ENCODE measurements at regions not wholly inside any gene's neighbourhood (a gene's known extent, or its start where the extent isn't known, plus 50 kb on each side); places are given as distances from the start of the nearest gene placed in this dataset.

GRCh38 chr10:16384021-16384420 is 52.8 kb upstream of the PTER start:
- BruUV-seq (replicated peaks) = no TSS peak
- Histone ChIP-seq H3K56ac (ENCODE audit: extremely low read depth, insufficient read depth, low read length) (no peak overlapping the region), H2BK5ac (ENCODE audit: low read depth, low read length, poor library complexity, severe bottlenecking) (no peak overlapping the region), H3K4me1 (ENCODE audit: control insufficient read depth, insufficient read depth, low read length) (no peaks in the 10 kb centered on the region), H4K8ac (ENCODE audit: low read depth in 2 of 2, low read length in 2 of 2) (no peak overlapping the region), H2AK9ac (replicated peaks; ENCODE audit: low read depth, low read length, poor library complexity) (no peak overlapping the region), H3K23ac (ENCODE audit: low read depth, low read length) (no peak overlapping the region), H2BK120ac (ENCODE audit: low read depth, low read length) (no peak overlapping the region), H3K9me1 (ENCODE audit: insufficient read depth, low read length) (no peaks in the 10 kb centered on the region), H3K14ac (replicated peaks; ENCODE audit: low read depth, low read length) (no peak overlapping the region), H3K18ac (ENCODE audit: low read depth, low read length) (no peak overlapping the region), H3K4me2 (ENCODE audit: low read depth, low read length) (no peak overlapping the region), H3K9ac (ENCODE audit: low read depth, low read length) (no peak overlapping the region), H3K79me1 (ENCODE audit: low read depth in 1 of 2, low read length in 2 of 2) (no peaks in the 10 kb centered on the region), H2BK20ac (ENCODE audit: low read depth, low read length) (no peak overlapping the region), H4K91ac (ENCODE audit: insufficient read depth, low read depth, low read length) (no peak overlapping the region), H3K4ac (ENCODE audit: low read depth, low read length) (no peak overlapping the region), H2AFZ (replicated peaks; ENCODE audit: low read length, poor library complexity) (no peak overlapping the region), H4K20me1 (ENCODE audit: insufficient read depth, low read length) (no peaks in the 10 kb centered on the region), H3K27ac (ENCODE audit: insufficient read depth, low read length) (no peak overlapping the region), H2BK15ac (ENCODE audit: low read depth, low read length) (no peak overlapping the region), H3K9me3 (ENCODE audit: control insufficient read depth, insufficient read depth, low read length) (peaks cover 6% of the 10 kb centered on the region; the same call in 1 of the 2 replicates), H4K5ac (ENCODE audit: low read depth, low read length) (no peak overlapping the region), H2AK5ac (ENCODE audit: low read depth, low read length) (no peak overlapping the region), H3K36me3 (ENCODE audit: control insufficient read depth, insufficient read depth, low read length) (no peaks in the 10 kb centered on the region), H3K4me3 (ENCODE audit: insufficient read depth, low read depth, low read length) (no peak overlapping the region), H3K27me3 (ENCODE audit: control insufficient read depth, insufficient read depth, low read length) (no peaks in the 10 kb centered on the region)
- ChIA-PET CTCF (no interaction called here), POLR2A (ENCODE audit: unreplicated experiment) (no interaction called here)
- dilution Hi-C loops (cut with HindIII; ENCODE audit: low sequenced_read_pairs, unreplicated experiment) (no loop called here), in situ Hi-C loops (cut with MboI; ENCODE audit: low sequenced_read_pairs) (no loop called here), intact Hi-C loops (cut with micrococcal nuclease) (no loop called here)
- 52% methylated on average over 5 of the region's 12 CpGs; no CpG with 5 or more reads in 1 of the 2 experiments for WGBS, 2 experiments (ENCODE audit: extremely low coverage in 2 of 2, insufficient read length in 1 of 2)
- ATAC-seq (ENCODE audit: low read depth) = no peak
- no peak for TF ChIP-seq RCOR1 (IDR thresholded peaks at IDR 0.05; ENCODE audit: insufficient replicate concordance, low read length)
- TF ChIP-seq SMC3 (IDR thresholded peaks at IDR 0.05; ENCODE audit: low read depth, low read length) = no peak
- no peak for TF ChIP-seq ELK1 (IDR thresholded peaks at IDR 0.05; ENCODE audit: borderline replicate concordance, low read depth, low read length)
- TF ChIP-seq POLR2A (IDR thresholded peaks at IDR 0.05; ENCODE audit: low read depth, low read length) = no peak
- TF ChIP-seq CHD1 (IDR thresholded peaks at IDR 0.05; ENCODE audit: low read depth, low read length) = no peak
- no peak for TF ChIP-seq BHLHE40 (IDR thresholded peaks at IDR 0.05; ENCODE audit: low read depth, low read length)
- TF ChIP-seq CEBPB (IDR thresholded peaks at IDR 0.05; ENCODE audit: low read depth, low read length) = no peak
- no peak for TF ChIP-seq RAD21 (IDR thresholded peaks at IDR 0.05; ENCODE audit: low read length)
- no peak for TF ChIP-seq FOS (IDR thresholded peaks at IDR 0.05; ENCODE audit: low read depth, low read length)
- TF ChIP-seq MXI1 (IDR thresholded peaks at IDR 0.05; ENCODE audit: borderline replicate concordance, low read depth, low read length) = no peak
- no peak for TF ChIP-seq MAFK (IDR thresholded peaks at IDR 0.05; ENCODE audit: low read depth, low read length)
- no peak for TF ChIP-seq MAZ (IDR thresholded peaks at IDR 0.05; ENCODE audit: borderline replicate concordance, low read depth, low read length)
- TF ChIP-seq CTCF (conservative IDR thresholded peaks at IDR 0.05; ENCODE audit: low read depth, low read length) = no peak
- TF ChIP-seq USF2 (IDR thresholded peaks at IDR 0.05; ENCODE audit: low read depth, low read length) = no peak
- TF ChIP-seq RFX5 (IDR thresholded peaks at IDR 0.05; ENCODE audit: low read depth, low read length) = no peak
- TF ChIP-seq NFE2L2 (IDR thresholded peaks at IDR 0.05; ENCODE audit: low read depth, low read length) = no peak
- DNase-seq = no peak

Measured in IMR-90 (cell line).